Ureter (tissue), 1 donor: ENCODE measurements at regions not wholly inside any gene's neighbourhood (a gene's known extent, or its start where the extent isn't known, plus 50 kb on each side); places are given as distances from the start of the nearest gene placed in this dataset.

Source experiments
- DNase-seq: peaks from one replicate; pipeline ENCODE4 v3.0.0-alpha.2; 2020; ENCODE audit warnings: low spot score
- donor health status: DM: yes; HTN: yes; CAD: no.

DNA sequence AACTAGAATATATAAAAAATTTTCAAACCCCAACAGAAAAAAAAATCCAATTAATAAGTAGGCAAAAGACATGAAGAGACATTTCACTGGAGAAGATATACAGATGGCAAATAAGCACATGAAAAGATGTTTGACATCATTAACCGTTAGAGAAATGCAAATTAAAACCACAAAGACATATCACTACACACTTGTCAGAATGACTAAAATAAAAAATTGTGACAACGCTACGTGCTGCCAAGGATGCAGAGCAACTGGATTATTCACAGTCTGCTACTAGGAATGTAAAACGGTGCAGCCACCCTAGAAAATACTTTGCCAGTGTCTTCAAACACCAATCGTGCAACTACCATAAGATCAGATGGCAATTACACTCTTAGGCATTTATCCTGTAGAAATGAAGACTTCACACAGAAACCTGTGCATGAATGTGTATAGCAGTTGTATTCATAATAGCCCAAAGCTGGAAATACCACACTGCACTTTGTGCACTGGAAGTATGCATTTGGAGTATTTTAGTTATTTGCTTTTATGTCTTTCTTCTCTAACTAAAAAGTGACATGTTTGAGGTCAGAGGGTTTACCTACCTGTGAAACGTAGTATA lies 75.3 kb upstream of the PALMD start:
- no peak for DNase-seq

GRCh38 chr1:99571092-99571734 lies 74.7 kb upstream of the PALMD start:
- no peak for DNase-seq

GRCh38 chr1:99573431-99574217 lies 72.3 kb upstream of the PALMD start:
- no peak for DNase-seq

DNA sequence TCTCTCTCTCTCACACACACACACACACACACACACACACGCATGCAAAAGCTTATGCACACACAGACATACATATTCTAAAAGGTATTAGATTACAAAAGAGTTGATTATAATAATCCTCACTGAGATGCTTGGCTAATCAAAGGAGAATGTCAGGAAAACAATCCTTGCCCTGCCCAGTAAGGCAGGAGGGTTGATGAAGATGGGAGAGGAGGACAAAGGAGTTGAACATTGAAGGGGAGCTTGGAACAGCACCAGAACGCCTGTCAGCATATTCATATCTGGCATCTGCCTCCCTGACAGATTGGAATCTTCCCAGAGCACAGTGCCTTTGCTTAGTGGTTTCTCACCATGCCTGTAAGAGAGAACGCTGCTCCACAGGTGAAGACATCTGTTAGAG lies 68.6 kb upstream of the PALMD start:
- DNase-seq, result no peak

DNA sequence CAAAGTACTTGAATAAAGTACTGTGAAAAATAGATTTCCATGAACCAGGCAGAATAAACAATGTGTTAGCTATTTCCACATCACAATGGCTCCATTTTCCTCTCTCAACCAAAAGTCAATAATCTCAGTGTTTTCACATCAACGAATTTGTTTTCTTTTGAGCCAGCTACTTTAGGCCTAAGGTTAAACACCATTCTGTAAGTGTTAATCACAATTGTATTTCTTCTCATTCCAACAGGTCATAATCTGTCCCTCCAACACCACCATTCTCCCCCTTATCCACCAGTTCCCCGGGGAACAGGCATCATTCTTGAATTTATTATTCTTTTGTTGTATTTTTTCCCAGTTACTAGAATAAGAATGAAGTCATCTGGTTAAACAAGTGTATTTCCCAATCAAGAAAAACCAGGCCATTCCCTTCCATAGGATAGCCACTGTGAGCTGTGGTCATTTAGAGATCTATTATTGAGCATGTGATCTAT lies 66.2 kb upstream of the PALMD start:
- DNase-seq, result no peak

DNA sequence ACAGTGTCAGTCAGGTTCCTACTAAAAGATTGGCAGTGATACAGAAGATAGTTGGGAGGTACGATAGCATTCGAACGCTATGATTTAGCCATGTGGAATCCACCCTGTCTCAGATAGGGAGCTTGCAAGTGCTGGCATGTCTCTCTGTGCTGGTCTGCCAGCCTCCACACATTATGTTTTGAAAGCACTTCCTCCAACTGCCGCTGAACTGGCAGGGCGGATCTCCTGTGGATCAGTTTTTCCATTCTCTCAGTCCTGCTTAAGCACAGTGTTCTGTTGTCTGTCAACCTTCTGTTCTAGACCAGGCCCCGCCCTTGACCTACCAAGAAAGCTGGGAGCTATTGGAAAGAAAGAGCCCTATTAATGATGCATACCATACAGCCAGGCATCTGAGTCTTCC lies 65.5 kb upstream of the PALMD start:
- peak; percentile 60 for DNase-seq

DNA sequence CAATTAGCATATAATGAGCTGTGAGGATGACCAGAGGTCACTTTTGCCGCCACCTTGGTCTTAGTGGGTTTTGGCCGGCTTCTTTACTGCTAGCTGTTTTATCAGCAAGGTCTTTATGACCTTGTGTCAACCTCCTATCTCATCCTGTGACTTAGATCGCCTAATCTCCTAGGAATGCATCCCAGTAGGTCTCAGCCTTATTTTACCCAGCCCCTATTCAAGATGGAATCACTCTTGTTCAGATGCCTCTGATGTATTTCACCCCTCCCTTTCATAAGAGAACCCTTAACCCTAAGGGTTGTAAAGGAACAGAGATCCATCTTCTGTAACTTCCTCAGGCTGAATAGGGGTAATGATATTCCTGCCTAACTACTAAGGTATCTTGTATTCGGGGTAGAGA lies 58.9 kb upstream of the PALMD start:
- no peak for DNase-seq

DNA sequence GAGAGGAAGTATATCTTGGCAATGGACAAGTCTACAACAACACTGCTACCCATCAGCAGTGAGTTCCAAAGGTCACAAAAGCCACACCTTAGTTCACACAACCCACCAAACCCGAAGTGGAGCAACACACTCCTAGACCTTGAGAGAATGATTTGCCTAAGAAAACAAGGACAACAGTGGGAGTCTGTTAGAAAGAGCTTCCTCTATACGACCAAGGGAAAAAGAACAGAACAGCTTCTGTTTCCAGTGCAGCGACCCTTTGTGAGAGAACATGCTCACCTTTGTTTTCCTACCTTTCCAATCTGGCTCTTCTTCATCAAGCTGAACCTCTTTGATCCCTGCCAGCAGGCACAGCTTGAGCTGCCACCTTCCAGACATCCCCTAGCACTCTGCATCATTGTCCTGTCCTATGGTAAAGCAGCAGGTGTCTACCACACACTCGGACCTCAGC lies 56.7 kb upstream of the PALMD start:
- no peak for DNase-seq

DNA sequence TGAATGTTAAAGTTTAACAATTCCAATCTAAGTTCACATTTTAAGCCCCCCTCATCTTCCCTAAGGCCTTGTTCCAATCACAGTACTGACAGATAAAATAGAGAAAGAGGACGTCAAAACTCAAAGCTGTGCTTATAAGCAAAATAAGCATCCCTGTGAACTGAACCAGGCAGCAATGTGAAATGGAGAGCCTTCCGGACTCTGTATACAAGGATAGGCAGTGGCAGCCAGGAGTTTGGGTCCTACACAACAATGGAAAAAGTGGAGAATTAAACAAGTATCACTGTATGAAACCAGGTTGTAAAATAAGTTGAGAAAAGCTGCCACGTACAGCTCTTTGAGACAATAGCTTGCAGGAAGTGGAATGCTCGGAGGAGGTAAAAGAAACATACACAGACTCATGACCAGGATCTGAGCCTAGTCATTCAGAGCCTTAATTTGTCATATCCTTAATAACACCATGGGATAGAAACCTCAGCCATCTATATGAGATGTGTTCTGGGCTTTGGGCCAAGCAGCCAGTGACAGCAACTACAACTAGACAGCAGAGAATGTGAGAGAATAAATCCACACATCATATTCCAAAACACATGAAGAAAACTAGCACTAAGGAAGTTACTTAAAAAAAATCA lies 55.2 kb upstream of the PALMD start:
- no peak for DNase-seq

- no peak for DNase-seq
Observed at GRCh38 chr1:99591886-99592285, 54.0 kb upstream of the PALMD start.

DNA sequence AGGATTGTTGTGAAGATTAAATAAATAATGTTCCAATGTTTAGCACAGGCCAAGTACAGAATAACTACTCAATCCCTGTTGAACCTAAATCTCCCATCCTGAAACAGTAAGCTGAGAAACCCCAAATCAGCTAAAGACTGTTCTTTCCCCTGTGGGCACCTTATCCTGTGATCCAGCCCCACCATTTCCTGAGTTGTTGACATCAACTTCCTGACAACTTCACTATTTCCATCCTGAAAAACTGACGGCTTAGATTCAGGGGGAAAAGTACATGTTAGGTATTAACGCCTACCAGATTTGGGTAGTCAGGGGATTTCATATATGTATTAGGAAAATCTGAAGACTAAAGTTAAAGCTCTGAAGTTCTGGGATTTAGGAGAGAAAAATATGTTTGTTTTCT lies 51.7 kb upstream of the PALMD start:
- no peak for DNase-seq

- no peak for DNase-seq
Observed at GRCh38 chr1:99595041-99595440, 50.9 kb upstream of the PALMD start.

DNA sequence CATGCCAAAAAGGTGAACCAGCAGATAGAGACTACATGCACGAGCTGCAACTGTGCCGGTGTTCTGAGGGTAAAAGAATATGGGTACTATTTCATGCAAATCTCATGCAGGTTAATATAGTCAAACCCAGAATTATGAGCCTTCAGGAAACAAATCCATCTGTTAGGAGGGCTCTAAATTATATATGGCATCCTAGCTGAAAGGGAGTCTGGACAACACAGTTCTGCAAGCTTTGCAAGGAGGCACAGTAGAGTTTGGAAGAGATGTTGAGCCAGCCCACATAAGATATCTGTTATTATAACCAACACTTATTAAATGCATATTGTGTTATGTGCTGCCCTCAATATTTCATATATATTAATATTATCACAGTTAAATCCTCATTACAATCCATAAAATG lies 50.5 kb upstream of the PALMD start:
- no peak for DNase-seq
